Thyroid gland (tissue), 4 donors: ENCODE measurements at regions not wholly inside any gene's neighbourhood (a gene's known extent, or its start where the extent isn't known, plus 50 kb on each side); places are given as distances from the start of the nearest gene placed in this dataset.

Source experiments
- CTCF ChIP-seq, 6 experiments: fragments of 200-600 bp in 3 of 6; fragments of 450-650 bp in 3 of 6; sonication (generic) in 3 of 6; IDR thresholded peaks; one replicate each; pipeline ENCODE4 v1.5.1; 2016 to 2019; ENCODE audit warnings: antibody characterized with exemption in 6 of 6, mild to moderate bottlenecking in 2 of 6, inconsistent platforms in 1 of 6, moderate library complexity in 1 of 6
- POLR2A ChIP-seq, 2 donors: fragments of 450-650 bp; IDR thresholded peaks; one replicate each; pipeline ENCODE4 v1.6.1; 2017; ENCODE audit warnings: antibody characterized with exemption in 2 of 2, mild to moderate bottlenecking in 2 of 2, moderate library complexity in 1 of 2

- TF ChIP-seq POLR2A (IDR thresholded peaks at IDR 0.05) (no peak), CTCF (IDR thresholded peaks at IDR 0.05) (no peak)
These were observed 240.2 kb downstream of the SH3BP4 start for GRCh38 chr2:235191978-235192377.
